WTC11 (cell line): ENCODE measurements at regions not wholly inside any gene's neighbourhood (a gene's known extent, or its start where the extent isn't known, plus 50 kb on each side); places are given as distances from the start of the nearest gene placed in this dataset.
"Not testable (repeated sequence)": the region's sequence is repeated elsewhere in the genome, so short reads cannot be mapped to it uniquely, and the experiment has no call there.

Source experiments
- CBFB ChIP-seq: sonication (generic); formaldehyde crosslinking; IDR thresholded peaks from 2 replicates; pipeline ENCODE4 v1.8.1; 2022; ENCODE audit warnings: mild to moderate bottlenecking, low read depth, missing genetic modification reagents
- CREB1 ChIP-seq: sonication (generic); formaldehyde crosslinking; IDR thresholded peaks from 2 replicates; pipeline ENCODE4 v1.8.0; 2023; ENCODE audit warnings: mild to moderate bottlenecking, missing genetic modification reagents
- HMGXB4 ChIP-seq: sonication (generic); formaldehyde crosslinking; IDR thresholded peaks from 2 replicates; pipeline ENCODE4 v1.8.1; 2023; ENCODE audit warnings: mild to moderate bottlenecking, moderate library complexity, missing genetic modification reagents
- NFYB ChIP-seq: sonication (generic); formaldehyde crosslinking; conservative IDR thresholded peaks from 2 replicates; pipeline ENCODE4 v1.8.0; 2022; ENCODE audit warnings: low read depth, missing genetic modification reagents
- TCF7 ChIP-seq: sonication (generic); formaldehyde crosslinking; IDR thresholded peaks from 2 replicates; pipeline ENCODE4 v1.8.0; 2022; ENCODE audit warnings: mild to moderate bottlenecking, low read depth, missing genetic modification reagents, moderate library complexity
- TEAD4 ChIP-seq: sonication (generic); formaldehyde crosslinking; IDR thresholded peaks from 2 replicates; pipeline ENCODE4 v1.8.0; 2022; ENCODE audit warnings: mild to moderate bottlenecking, missing genetic modification reagents
- ZNF263 ChIP-seq: sonication (generic); formaldehyde crosslinking; IDR thresholded peaks from 2 replicates; pipeline ENCODE4 v1.8.1; 2022; ENCODE audit warnings: low read depth, mild to moderate bottlenecking, moderate library complexity, missing genetic modification reagents
- TF ChIP-seq, protein P1 (sequence below): fragments of 200-600 bp; IDR thresholded peaks from 2 replicates; pipeline ENCODE4 v1.8.0; 2022; ENCODE audit warnings: antibody characterized with exemption
- TF ChIP-seq, protein P2 (sequence below): sonication (generic); formaldehyde crosslinking; IDR thresholded peaks from 2 replicates; pipeline ENCODE4 v1.8.0; 2022; ENCODE audit warnings: mild to moderate bottlenecking, missing genetic modification reagents

DNA sequence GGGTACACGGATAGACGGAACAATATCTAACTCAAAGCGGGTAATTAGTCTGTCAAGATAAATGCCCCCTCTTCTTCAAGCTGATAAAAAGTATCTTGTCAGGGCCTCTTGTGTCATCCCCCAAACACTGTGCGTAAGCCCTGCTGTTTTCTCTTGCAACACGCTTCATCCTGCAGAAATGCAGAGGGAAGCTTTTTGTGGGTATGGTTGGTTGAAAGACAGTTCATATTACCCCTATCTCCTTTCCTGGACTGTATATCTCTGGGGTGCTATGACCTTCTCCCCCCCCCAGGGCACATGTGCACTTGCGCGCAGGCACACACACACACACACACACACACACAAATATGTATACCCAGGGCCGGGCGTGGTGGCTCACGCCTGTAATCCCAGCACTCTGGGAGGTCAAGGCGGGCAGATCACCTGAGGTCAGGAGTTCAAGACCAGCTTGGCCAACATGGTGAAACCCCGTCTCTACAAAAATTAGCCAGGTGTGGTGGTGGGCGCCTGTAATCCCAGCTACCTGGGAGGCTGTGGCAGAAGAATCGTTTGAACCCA is 143.6 kb upstream of the CITED2 start:
- TF ChIP-seq, protein P1, sequence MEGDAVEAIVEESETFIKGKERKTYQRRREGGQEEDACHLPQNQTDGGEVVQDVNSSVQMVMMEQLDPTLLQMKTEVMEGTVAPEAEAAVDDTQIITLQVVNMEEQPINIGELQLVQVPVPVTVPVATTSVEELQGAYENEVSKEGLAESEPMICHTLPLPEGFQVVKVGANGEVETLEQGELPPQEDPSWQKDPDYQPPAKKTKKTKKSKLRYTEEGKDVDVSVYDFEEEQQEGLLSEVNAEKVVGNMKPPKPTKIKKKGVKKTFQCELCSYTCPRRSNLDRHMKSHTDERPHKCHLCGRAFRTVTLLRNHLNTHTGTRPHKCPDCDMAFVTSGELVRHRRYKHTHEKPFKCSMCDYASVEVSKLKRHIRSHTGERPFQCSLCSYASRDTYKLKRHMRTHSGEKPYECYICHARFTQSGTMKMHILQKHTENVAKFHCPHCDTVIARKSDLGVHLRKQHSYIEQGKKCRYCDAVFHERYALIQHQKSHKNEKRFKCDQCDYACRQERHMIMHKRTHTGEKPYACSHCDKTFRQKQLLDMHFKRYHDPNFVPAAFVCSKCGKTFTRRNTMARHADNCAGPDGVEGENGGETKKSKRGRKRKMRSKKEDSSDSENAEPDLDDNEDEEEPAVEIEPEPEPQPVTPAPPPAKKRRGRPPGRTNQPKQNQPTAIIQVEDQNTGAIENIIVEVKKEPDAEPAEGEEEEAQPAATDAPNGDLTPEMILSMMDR = not testable (repeated sequence)
- not testable (repeated sequence) for TF ChIP-seq CREB1 (CRISPR knock-in tag); CBFB; ZNF263; TEAD4 (CRISPR knock-in tag); TCF7 (CRISPR knock-in tag); HMGXB4; NFYB
- TF ChIP-seq, protein P2, sequence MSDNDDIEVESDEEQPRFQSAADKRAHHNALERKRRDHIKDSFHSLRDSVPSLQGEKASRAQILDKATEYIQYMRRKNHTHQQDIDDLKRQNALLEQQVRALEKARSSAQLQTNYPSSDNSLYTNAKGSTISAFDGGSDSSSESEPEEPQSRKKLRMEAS = not testable (repeated sequence)
